Neural cell (in vitro differentiated cells): ENCODE measurements at regions not wholly inside any gene's neighbourhood (a gene's known extent, or its start where the extent isn't known, plus 50 kb on each side); places are given as distances from the start of the nearest gene placed in this dataset.

Experiments used
- H2AFZ ChIP-seq: fragments of 200-600, 300-800 bp; sonication (generic), shearing (Covaris generic); 2 replicates; pipeline ENCODE4 v1.6.0; 2014; ENCODE audit warnings: low read depth, mild to moderate bottlenecking, antibody characterized with exemption, low read length, moderate library complexity
- H3F3A ChIP-seq: fragments of 200-600 bp; shearing (Covaris generic); 2 replicates; pipeline ENCODE4 v1.6.1; 2016; ENCODE audit warnings: mild to moderate bottlenecking, moderate library complexity, mixed read lengths, antibody characterized with exemption, low read length; ENCODE audit not compliant: insufficient read depth, poor library complexity, severe bottlenecking
- H3K27ac ChIP-seq: fragments of 200-600, 300-800 bp; sonication (generic), shearing (Covaris generic); 2 replicates; pipeline ENCODE4 v1.5.1; 2014; ENCODE audit warnings: mild to moderate bottlenecking, low read length, moderate library complexity
- H3K27me3 ChIP-seq: fragments of 300-800, 200-600 bp; sonication (generic), shearing (Covaris generic); 2 replicates; pipeline ENCODE4 v1.6.0; 2014; ENCODE audit warnings: mild to moderate bottlenecking, low read depth, low read length, moderate library complexity; ENCODE audit not compliant: insufficient read depth
- H3K36me3 ChIP-seq: fragments of 300-800, 200-600 bp; sonication (generic), shearing (Covaris generic); 2 replicates; pipeline ENCODE4 v1.5.1; 2014; ENCODE audit warnings: mild to moderate bottlenecking, antibody characterized with exemption, low read length, moderate library complexity; ENCODE audit not compliant: insufficient read depth
- H3K4me2 ChIP-seq: fragments of 300-800, 200-600 bp; sonication (generic), shearing (Covaris generic); 2 replicates; pipeline ENCODE4 v1.6.0; 2014; ENCODE audit warnings: mild to moderate bottlenecking, low read length
- H3K4me3 ChIP-seq: fragments of 300-800, 200-600 bp; sonication (generic), shearing (Covaris generic); 2 replicates; pipeline ENCODE4 v1.5.1; 2014; ENCODE audit warnings: mild to moderate bottlenecking, low read length, moderate library complexity
- H3K79me2 ChIP-seq: fragments of 200-600 bp; shearing (Covaris generic); replicated peaks from 2 replicates; pipeline ENCODE4 v1.6.0; 2014; ENCODE audit warnings: mild to moderate bottlenecking, low read length, moderate library complexity; ENCODE audit not compliant: insufficient read depth
- H3K9ac ChIP-seq: fragments of 300-800, 200-600 bp; sonication (generic), shearing (Covaris generic); 2 replicates; pipeline ENCODE4 v1.6.1; 2016; ENCODE audit warnings: mild to moderate bottlenecking, low read length, mixed read lengths
- H3K9me2 ChIP-seq: fragments of 200-600 bp; shearing (Covaris generic); 2 replicates; pipeline ENCODE4 v1.6.1; 2016; ENCODE audit warnings: mild to moderate bottlenecking, low read length, mixed read lengths; ENCODE audit not compliant: insufficient read depth
- H3K9me3 ChIP-seq: fragments of 200-600, 300-800 bp; sonication (generic), shearing (Covaris generic); 2 replicates; pipeline ENCODE4 v1.6.1; 2016; ENCODE audit warnings: mild to moderate bottlenecking, mixed run types, low read length, moderate library complexity, mixed read lengths
- H4K20me1 ChIP-seq: fragments of 200-600 bp; shearing (Covaris generic); 2 replicates; pipeline ENCODE4 v1.6.1; 2016; ENCODE audit warnings: mild to moderate bottlenecking, mixed run types; ENCODE audit not compliant: insufficient read depth
- EP300 ChIP-seq: fragments of 450-650 bp; conservative IDR thresholded peaks from 2 replicates; pipeline ENCODE4 v1.6.1; 2014; ENCODE audit warnings: antibody characterized with exemption, mild to moderate bottlenecking, moderate library complexity; ENCODE audit not compliant: poor library complexity, severe bottlenecking
- EZH2 ChIP-seq: fragments of 200-600, 300-800 bp; shearing (Covaris generic), sonication (generic); IDR thresholded peaks from 2 replicates; pipeline ENCODE4 v1.6.1; 2014; ENCODE audit warnings: antibody characterized with exemption, low read length, borderline replicate concordance, mild to moderate bottlenecking; ENCODE audit not compliant: insufficient read depth, poor library complexity, severe bottlenecking
- MXI1 ChIP-seq: fragments of 450-650 bp; conservative IDR thresholded peaks from 2 replicates; pipeline ENCODE4 v1.6.1; 2014; ENCODE audit warnings: antibody characterized with exemption, mild to moderate bottlenecking; ENCODE audit not compliant: poor library complexity, severe bottlenecking
- POLR2AphosphoS5 ChIP-seq: IDR thresholded peaks from 2 replicates; pipeline ENCODE4 v1.6.1; 2012
- RAD21 ChIP-seq: fragments of 450-650 bp; conservative IDR thresholded peaks from 2 replicates; pipeline ENCODE4 v1.6.1; 2014; ENCODE audit warnings: antibody characterized with exemption, mild to moderate bottlenecking, moderate library complexity
- SMC3 ChIP-seq: fragments of 450-650 bp; conservative IDR thresholded peaks from 2 replicates; pipeline ENCODE4 v1.6.1; 2014; ENCODE audit warnings: antibody characterized with exemption, mild to moderate bottlenecking, moderate library complexity; ENCODE audit not compliant: poor library complexity
- TF ChIP-seq, protein P1 (sequence below): IDR thresholded peaks from 2 replicates; pipeline ENCODE4 v1.6.1; 2012; ENCODE audit warnings: borderline replicate concordance
- TF ChIP-seq, protein P2 (sequence below): fragments of 450-650 bp; IDR thresholded peaks from 2 replicates; pipeline ENCODE4 v1.5.1; 2014; ENCODE audit warnings: antibody characterized with exemption, mild to moderate bottlenecking, moderate library complexity; ENCODE audit not compliant: poor library complexity, severe bottlenecking

DNA sequence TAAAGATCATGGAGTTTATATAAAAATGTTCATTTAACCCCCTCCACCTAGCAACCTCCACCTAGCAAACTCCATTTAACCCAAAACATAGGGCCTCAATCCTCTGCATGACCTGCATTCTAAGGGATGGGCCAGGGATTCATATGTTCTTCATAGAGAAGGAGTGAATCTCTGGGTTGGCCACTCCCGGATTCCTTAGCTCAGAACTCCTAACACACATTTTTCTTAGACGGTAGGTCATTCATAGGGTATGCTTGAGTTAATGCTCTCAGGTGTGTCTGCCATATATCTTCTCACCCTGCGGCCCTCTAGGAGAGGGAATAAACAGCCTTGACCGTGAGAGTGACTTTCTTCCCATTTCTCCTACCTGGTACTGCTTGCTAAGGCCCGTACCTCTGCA, 102.0 kb upstream of the IGSF10 start:
- Histone ChIP-seq H3K9ac (no peak overlapping the region), H3K36me3 (no peaks in the 10 kb centered on the region), H2AFZ (no peak overlapping the region), H3K27me3 (no peaks in the 10 kb centered on the region), H3K9me2 (no peaks in the 10 kb centered on the region), H3K27ac (no peak overlapping the region), H4K20me1 (no peaks in the 10 kb centered on the region), H3F3A (no peaks in the 10 kb centered on the region), H3K79me2 (no peaks in the 10 kb centered on the region), H3K4me3 (no peak overlapping the region), H3K9me3 (no peaks in the 10 kb centered on the region), H3K4me2 (no peak overlapping the region)
- TF ChIP-seq, protein P1, sequence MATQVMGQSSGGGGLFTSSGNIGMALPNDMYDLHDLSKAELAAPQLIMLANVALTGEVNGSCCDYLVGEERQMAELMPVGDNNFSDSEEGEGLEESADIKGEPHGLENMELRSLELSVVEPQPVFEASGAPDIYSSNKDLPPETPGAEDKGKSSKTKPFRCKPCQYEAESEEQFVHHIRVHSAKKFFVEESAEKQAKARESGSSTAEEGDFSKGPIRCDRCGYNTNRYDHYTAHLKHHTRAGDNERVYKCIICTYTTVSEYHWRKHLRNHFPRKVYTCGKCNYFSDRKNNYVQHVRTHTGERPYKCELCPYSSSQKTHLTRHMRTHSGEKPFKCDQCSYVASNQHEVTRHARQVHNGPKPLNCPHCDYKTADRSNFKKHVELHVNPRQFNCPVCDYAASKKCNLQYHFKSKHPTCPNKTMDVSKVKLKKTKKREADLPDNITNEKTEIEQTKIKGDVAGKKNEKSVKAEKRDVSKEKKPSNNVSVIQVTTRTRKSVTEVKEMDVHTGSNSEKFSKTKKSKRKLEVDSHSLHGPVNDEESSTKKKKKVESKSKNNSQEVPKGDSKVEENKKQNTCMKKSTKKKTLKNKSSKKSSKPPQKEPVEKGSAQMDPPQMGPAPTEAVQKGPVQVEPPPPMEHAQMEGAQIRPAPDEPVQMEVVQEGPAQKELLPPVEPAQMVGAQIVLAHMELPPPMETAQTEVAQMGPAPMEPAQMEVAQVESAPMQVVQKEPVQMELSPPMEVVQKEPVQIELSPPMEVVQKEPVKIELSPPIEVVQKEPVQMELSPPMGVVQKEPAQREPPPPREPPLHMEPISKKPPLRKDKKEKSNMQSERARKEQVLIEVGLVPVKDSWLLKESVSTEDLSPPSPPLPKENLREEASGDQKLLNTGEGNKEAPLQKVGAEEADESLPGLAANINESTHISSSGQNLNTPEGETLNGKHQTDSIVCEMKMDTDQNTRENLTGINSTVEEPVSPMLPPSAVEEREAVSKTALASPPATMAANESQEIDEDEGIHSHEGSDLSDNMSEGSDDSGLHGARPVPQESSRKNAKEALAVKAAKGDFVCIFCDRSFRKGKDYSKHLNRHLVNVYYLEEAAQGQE = no peak
- TF ChIP-seq, protein P2, sequence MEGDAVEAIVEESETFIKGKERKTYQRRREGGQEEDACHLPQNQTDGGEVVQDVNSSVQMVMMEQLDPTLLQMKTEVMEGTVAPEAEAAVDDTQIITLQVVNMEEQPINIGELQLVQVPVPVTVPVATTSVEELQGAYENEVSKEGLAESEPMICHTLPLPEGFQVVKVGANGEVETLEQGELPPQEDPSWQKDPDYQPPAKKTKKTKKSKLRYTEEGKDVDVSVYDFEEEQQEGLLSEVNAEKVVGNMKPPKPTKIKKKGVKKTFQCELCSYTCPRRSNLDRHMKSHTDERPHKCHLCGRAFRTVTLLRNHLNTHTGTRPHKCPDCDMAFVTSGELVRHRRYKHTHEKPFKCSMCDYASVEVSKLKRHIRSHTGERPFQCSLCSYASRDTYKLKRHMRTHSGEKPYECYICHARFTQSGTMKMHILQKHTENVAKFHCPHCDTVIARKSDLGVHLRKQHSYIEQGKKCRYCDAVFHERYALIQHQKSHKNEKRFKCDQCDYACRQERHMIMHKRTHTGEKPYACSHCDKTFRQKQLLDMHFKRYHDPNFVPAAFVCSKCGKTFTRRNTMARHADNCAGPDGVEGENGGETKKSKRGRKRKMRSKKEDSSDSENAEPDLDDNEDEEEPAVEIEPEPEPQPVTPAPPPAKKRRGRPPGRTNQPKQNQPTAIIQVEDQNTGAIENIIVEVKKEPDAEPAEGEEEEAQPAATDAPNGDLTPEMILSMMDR = no peak

DNA sequence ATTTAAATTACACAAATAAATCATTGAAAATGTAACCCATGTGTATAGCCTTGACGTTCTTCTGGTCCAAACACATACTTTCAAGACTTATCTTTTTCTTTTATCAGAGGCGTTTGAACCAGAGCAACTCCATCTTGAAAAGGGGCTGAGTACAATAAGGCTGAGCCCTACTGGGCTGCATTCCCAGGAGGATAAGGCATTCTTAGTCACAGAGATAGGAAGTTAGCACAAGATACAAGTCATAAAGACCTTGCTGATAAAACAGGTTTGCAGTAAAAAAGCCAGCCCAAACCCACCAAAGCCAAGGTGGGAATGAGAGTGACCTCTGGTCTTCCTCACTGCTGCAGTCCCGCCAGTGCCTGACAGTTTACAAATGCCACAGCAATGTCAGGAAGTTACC, 101.0 kb upstream of the IGSF10 start:
- H3K4me2 ChIP-seq = no peak overlapping the region
- H3K9me3 ChIP-seq = no peaks in the 10 kb centered on the region
- no peak overlapping the region for H2AFZ ChIP-seq
- H3K9ac ChIP-seq = no peak overlapping the region
- H3F3A ChIP-seq = no peaks in the 10 kb centered on the region
- H4K20me1 ChIP-seq = no peaks in the 10 kb centered on the region
- no peak overlapping the region for H3K27ac ChIP-seq
- H3K36me3 ChIP-seq = no peaks in the 10 kb centered on the region
- TF ChIP-seq MXI1 (no peak), RAD21 (no peak)
- TF ChIP-seq, protein P2 = no peak
- H3K4me3 ChIP-seq = no peak overlapping the region
- no peaks in the 10 kb centered on the region for H3K79me2 ChIP-seq
- no peaks in the 10 kb centered on the region for H3K9me2 ChIP-seq
- no peaks in the 10 kb centered on the region for H3K27me3 ChIP-seq

DNA sequence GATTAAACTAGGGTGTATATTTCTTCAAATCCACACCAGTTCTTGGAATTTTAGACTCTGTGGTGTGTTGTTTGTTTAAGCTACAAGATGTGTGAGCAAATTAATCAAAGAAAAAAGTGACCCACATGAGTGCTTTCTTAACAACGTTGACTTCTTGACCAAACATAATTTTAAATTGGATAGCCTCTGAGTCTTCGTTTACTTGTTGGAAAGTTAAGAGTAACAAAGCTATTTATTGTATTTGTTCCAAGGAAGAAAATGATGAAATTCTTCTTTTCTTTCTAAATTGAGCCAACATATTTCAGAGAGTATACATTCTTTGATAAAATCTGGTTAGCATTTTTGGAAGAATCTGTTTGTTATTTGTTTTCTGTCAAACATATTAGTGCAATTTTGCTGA, 99.9 kb upstream of the IGSF10 start:
- Histone ChIP-seq H3K4me3 (no peak overlapping the region), H3K79me2 (no peaks in the 10 kb centered on the region), H3K9me3 (no peaks in the 10 kb centered on the region), H3K9me2 (no peaks in the 10 kb centered on the region), H3K27ac (no peak overlapping the region), H4K20me1 (no peaks in the 10 kb centered on the region), H3K36me3 (no peaks in the 10 kb centered on the region), H2AFZ (no peak overlapping the region), H3F3A (no peaks in the 10 kb centered on the region), H3K9ac (no peak overlapping the region), H3K4me2 (no peak overlapping the region), H3K27me3 (no peaks in the 10 kb centered on the region)
- TF ChIP-seq EZH2 (no peak), RAD21 (no peak), MXI1 (no peak), POLR2AphosphoS5 (no peak), SMC3 (no peak), EP300 (no peak)
- TF ChIP-seq, protein P1 = no peak
- TF ChIP-seq, protein P2 = no peak
